Omental fat pad (tissue), 3 donors: ENCODE measurements at regions not wholly inside any gene's neighbourhood (a gene's known extent, or its start where the extent isn't known, plus 50 kb on each side); places are given as distances from the start of the nearest gene placed in this dataset.
A peak's percentile ranks its signal among the peaks of the same experiment; 100 is the strongest.
"Not testable (repeated sequence)": the region's sequence is repeated elsewhere in the genome, so short reads cannot be mapped to it uniquely, and the experiment has no call there.

Source experiments
- ATAC-seq: fragments of 150-250 bp; one replicate; pipeline ENCODE4 v1.9.1; 2016; ENCODE audit warnings: mild to moderate bottlenecking, moderate library complexity; ENCODE audit not compliant: low FRiP score
- DNase-seq: peaks from one replicate; pipeline ENCODE4 v3.0.0-alpha.2; 2019; ENCODE audit warnings: low spot score
- TF ChIP-seq, protein P1 (sequence below), 3 donors: fragments of 450-650 bp; IDR thresholded peaks; one replicate each; pipeline ENCODE4 v1.5.1; 2016 to 2017; ENCODE audit warnings: antibody characterized with exemption in 3 of 3, mild to moderate bottlenecking in 3 of 3, moderate library complexity in 2 of 3

DNA sequence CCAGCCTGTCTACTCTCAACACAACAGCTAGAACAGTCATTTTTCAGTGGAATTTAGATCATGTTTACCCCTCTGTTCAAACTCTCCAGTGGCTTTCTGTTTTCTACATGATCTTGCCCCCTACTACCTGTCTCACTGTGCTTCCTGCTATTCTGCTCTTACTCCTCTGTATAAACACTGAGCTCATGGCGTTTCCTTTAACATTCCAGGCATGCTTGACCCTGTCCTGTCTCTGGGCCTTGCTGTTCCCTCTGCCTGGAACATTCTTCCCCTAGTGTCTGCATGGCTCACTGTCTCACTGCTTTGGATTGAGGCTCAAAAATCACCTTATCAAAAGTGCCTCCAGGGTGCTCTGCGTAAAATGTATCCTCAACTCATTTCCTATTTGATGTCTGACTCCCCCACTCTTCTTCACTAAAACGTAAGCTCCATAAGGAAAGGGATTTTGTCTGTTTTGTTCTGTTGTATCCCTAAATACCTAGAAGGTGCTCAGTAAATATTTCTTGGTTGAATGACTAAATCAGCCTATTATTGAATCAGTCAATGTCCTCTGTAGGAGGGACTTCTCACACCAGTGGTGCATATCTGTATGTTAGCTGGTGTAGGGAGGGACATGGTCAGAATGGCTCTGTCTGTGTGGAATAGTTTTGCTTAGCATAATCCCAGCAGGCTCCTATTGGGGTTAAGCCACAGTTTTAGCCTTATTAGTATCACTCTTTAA lies 78.0 kb upstream of the VKORC1L1 start:
- not testable (repeated sequence) for ATAC-seq, DNase-seq

DNA sequence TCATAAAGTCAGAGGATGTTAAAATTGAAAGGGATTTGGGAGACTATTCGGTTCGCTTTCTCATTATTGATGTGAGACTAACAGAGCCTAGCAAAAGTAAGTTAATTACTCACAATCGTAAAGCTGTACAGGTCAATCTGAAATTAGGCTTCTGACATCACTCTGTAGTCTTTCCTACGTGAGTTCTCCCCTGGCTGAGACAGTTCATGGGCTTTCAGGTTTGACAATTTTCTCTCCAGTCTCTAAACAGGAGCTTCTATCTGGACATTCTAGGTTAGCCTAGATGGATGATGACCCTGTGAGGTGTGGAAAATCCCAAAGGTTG lies 77.5 kb upstream of the VKORC1L1 start:
- ATAC-seq, DNase-seq: not testable (repeated sequence)

DNA sequence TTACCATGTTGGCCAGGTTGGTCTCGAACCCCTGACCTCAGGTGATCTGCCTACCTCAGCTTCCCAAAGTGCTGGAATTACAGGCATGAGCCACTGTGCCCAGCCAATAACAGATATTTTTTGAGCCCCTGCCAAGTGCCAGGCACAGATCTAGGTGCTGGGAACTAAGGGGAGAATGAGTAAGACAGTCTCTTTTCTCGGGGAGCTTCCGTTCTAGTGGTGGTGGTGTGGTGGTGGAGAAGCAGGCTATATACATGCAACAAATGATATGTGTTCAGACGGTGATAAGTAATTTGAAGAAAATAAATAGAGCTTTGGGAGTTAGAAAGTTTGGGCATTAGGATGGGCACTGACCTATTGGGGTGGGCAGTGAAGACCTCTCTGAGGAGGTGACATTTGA lies 76.7 kb upstream of the VKORC1L1 start:
- TF ChIP-seq, protein P1, sequence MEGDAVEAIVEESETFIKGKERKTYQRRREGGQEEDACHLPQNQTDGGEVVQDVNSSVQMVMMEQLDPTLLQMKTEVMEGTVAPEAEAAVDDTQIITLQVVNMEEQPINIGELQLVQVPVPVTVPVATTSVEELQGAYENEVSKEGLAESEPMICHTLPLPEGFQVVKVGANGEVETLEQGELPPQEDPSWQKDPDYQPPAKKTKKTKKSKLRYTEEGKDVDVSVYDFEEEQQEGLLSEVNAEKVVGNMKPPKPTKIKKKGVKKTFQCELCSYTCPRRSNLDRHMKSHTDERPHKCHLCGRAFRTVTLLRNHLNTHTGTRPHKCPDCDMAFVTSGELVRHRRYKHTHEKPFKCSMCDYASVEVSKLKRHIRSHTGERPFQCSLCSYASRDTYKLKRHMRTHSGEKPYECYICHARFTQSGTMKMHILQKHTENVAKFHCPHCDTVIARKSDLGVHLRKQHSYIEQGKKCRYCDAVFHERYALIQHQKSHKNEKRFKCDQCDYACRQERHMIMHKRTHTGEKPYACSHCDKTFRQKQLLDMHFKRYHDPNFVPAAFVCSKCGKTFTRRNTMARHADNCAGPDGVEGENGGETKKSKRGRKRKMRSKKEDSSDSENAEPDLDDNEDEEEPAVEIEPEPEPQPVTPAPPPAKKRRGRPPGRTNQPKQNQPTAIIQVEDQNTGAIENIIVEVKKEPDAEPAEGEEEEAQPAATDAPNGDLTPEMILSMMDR (IDR thresholded peaks at IDR 0.05): no peak
- DNase-seq (no peak), ATAC-seq (no peak)

DNA sequence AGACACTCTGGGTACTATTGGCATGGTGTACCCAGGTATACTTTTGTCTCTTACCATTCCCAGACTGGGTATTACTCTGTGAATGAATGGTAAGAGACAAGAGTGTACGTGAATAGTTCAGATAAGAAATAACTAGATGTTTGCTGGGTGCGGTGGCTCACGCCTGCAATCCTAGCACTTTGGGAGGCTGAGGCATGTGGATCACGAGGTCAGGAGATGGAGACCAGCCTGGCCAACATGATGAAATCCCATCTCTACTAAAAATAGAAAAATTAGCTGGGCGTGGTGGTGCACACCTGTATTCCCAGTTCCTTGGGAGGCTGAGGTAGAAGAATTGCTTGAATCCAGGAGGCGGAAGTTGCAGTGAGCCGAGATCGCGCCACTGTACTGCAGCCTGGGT lies 75.8 kb upstream of the VKORC1L1 start:
- not testable (repeated sequence) for DNase-seq, ATAC-seq

DNA sequence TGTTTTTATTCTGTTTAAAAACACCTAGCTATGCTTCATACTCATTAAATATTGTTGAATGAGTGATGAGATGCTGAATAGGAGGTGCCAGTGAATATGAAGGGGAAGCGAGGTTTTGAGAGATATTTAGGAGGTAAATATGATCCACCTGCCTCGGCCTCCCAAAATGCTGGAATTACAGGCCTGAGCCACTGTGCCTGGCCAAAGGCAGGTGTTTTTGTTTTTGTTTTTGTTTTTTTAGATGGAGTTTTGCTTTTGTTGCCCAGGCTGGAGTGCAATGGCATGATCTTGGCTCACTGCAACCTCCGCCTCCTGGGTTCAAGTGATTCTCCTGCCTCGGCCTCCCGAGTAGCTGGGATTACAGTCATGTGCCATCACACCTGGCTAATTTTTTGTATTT lies 75.3 kb upstream of the VKORC1L1 start:
- not testable (repeated sequence) for DNase-seq, ATAC-seq

DNA sequence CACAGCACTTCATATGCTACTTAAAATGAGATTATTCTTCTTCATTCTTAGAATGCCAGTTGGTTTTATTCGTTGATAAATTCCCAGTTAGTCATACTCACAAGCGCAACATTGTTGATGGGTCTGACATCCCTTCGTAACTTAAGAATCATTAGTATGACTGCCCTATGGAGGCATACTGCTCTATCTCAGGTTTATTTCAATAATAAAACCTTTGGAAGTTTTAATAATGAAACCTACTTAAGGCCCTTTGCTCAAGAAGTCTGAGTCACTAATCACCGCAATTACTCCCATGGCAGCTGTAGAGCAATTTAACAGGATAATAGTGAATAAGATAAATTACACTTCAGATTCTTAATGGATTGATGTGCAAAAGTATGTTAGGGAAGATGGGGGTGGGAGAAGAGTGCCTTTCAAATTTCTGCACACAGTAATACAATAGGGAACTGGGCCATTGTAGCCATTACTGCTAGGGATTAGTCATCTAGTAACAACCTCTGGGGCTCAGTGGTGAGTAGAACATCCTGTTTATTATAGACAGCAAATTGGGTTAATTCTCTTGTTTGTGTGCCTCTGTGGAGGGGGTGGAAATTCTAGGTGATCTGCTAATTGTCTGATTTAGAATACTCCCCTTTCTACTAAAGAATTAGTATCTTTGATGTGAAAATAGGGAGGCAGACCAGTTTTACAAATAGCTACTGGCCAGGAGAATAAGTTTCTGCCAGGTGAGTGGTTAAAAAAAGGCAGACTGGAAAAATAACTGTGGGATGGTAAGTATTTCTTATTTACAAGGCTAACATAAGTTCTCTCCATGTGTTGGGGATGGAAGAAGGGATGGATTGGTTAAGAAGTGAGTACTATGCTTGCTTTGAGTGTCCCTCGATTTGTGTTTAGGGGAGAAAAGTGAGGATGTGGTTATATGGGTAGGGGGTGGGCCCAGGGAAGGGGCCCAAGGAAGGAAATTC lies 74.5 kb upstream of the VKORC1L1 start:
- TF ChIP-seq, protein P1 (IDR thresholded peaks at IDR 0.05): no peak
- ATAC-seq (no peak), DNase-seq (no peak)

DNA sequence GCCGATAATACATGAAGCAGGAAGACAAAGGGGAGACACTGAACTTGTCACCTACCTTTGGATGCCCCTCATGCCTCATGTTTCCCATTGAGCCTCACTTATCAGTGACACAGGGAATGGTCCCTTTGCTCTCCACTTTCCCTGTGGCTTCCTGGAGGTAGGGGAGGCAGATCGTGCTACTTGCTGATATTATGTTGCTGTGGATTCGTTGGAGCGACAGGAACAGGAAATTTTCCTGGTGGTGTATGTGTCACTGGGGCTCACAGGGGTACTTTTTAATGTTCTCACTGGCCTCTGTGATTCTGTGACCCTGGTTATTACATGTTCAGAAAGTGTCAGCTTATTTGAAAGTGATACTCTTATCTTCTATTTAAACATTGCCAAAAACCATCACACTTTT lies 72.7 kb upstream of the VKORC1L1 start:
- not testable (repeated sequence) for ATAC-seq, DNase-seq

DNA sequence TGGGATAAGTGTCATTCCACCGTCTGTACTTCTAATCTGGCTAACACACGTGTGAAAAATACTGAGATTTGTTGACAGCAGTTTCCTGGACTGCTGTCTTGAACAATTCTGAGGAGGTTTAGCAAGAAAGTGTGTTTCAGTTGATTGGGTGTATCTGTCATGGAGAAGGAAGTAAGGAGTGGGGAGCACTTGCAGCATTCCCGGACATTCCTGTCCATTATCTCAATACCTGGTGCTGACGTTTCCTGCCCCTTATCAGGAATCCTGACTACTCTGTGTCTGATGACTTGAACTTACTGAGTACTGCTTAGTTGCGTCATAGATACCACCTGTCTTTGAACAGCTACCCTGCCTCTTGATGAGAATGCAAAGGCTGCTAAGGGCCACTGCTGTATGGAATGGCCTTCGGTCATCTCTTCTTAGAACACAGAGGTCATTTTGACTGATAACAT lies 72.0 kb upstream of the VKORC1L1 start:
- DNase-seq (no peak), ATAC-seq (no peak)
- TF ChIP-seq, protein P1 (IDR thresholded peaks at IDR 0.05): no peak

DNA sequence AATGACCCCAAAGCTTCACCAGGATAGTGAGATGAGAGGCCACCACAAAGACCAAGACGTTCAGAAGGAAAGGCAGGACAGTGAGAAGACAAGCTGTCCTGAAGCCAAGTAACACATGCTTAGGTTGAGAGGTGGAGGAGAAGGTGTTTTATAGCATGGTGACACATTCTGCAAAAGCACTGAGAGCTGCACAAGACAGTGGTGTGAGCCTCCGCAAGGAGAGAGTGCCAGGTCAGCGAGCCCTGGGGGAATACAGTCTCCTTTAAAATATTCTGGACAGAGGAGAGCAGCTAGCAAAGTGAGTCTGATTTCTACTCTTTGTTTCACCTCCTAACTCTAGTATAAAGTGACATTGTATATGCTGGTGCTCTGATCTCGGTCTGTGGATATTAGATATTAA lies 68.0 kb upstream of the VKORC1L1 start:
- TF ChIP-seq, protein P1 (IDR thresholded peaks at IDR 0.05): no peak
- peak; percentile 21 for ATAC-seq
- no peak for DNase-seq

DNA sequence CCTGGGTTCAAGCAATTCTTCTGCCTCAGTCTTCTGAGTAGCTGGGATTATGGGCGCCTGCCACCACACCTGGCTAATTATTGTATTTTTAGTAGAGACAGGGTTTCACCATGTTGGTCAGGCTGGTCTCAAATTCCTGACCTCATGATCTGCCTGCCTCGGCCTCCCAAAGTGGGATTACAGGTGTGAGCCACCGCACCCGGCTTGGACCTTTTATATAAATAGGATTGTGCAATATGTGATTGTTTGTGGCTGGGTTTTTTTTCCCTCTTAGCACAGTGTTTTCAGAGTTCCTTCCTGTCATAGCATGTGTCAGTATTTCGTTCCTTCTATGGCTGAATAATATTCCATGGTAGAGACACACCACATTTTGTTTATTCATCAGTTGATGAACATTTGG lies 65.8 kb upstream of the VKORC1L1 start:
- DNase-seq, ATAC-seq: not testable (repeated sequence)
